Transverse colon (tissue), 4 donors: ENCODE measurements at regions not wholly inside any gene's neighbourhood (a gene's known extent, or its start where the extent isn't known, plus 50 kb on each side); places are given as distances from the start of the nearest gene placed in this dataset.

Experiments used
- DNase-seq: peaks from one replicate; pipeline ENCODE4 v3.0.0-alpha.2; 2019
- H3K27ac ChIP-seq, 4 donors: fragments of 200-600 bp; sonication (generic); 2 replicates each; pipeline ENCODE4 v1.5.1; 2016 to 2018; ENCODE audit warnings: inconsistent platforms in 4 of 4
- H3K27me3 ChIP-seq: fragments of 200-600 bp; sonication (generic); 2 replicates; pipeline ENCODE4 v1.5.1; 2017; ENCODE audit warnings: inconsistent platforms
- H3K36me3 ChIP-seq, 4 donors: fragments of 200-600 bp; sonication (generic); 2 replicates each; pipeline ENCODE4 v1.5.1; 2017 to 2019; ENCODE audit warnings: inconsistent platforms in 4 of 4
- H3K4me1 ChIP-seq, 4 donors: fragments of 200-600 bp; sonication (generic); 2 replicates each; pipeline ENCODE4 v1.5.1; 2017 to 2020; ENCODE audit warnings: inconsistent platforms in 4 of 4
- H3K4me3 ChIP-seq, 4 donors: fragments of 200-600 bp; sonication (generic); 1 replicate in 1 of 4; 2 replicates in 3 of 4; pipeline versions ENCODE4 v1.5.1 to v1.6.1; 2017 to 2019; ENCODE audit warnings: inconsistent platforms in 4 of 4
- H3K9me3 ChIP-seq, 2 donors: fragments of 200-600 bp; sonication (generic); 2 replicates each; pipeline ENCODE4 v1.5.1; 2017 to 2019; ENCODE audit warnings: inconsistent platforms in 2 of 2
- CTCF ChIP-seq, 5 experiments: fragments of 200-600 bp in 3 of 5; fragments of 450-650 bp in 2 of 5; sonication (generic) in 3 of 5; IDR thresholded peaks; 1 replicate in 2 of 5; 2 replicates in 3 of 5; pipeline ENCODE4 v1.5.1; 2016 to 2017; ENCODE audit warnings: antibody characterized with exemption in 5 of 5, inconsistent platforms in 3 of 5, mild to moderate bottlenecking in 2 of 5, moderate library complexity in 1 of 5
- EP300 ChIP-seq: sonication (generic); formaldehyde crosslinking; IDR thresholded peaks from one replicate; pipeline ENCODE4 v1.6.1; 2017; ENCODE audit warnings: antibody characterized with exemption, low read depth
- POLR2A ChIP-seq: fragments of 450-650 bp; IDR thresholded peaks from one replicate; pipeline ENCODE4 v1.6.1; 2016; ENCODE audit warnings: antibody characterized with exemption, mild to moderate bottlenecking, moderate library complexity
- POLR2AphosphoS5 ChIP-seq, 3 donors: sonication (generic); formaldehyde crosslinking; IDR thresholded peaks; one replicate each; pipeline ENCODE4 v1.6.1; 2016; ENCODE audit warnings: antibody characterized with exemption in 3 of 3
- WGBS, 2 donors: methylation state at CpG; one replicate each; pipeline ENCODE4 v1.1.5; 2018; ENCODE audit warnings: low coverage in 1 of 2; 5-methylcytosine and 5-hydroxymethylcytosine counted together
- in situ Hi-C, 4 donors: fragments of 200-750 bp; cut with MboI; loops; one replicate each; pipeline versions ENCODE4 v1.15.0 to v1.15.1; 2017; ENCODE audit warnings: low sequenced_read_pairs in 3 of 4, low pct_ligation_motif_present in 1 of 4, low pct_unique_long_range_greater_than_20kb in 1 of 4
- intact Hi-C: fragments of 100-400 bp; cut with DNase I; formaldehyde crosslinking; loops from one replicate; pipeline ENCODE4 v1.15.1; 2023; ENCODE audit warnings: low total_unique reads
- small RNA-seq, 4 donors: library from RNA; depleted of rRNA; stranded (forward); fragments of <200 nt; gene quantifications; one replicate each; pipeline ENCODE3, GENCODE V24; 2016

- in situ Hi-C loops, result no loop called here
- intact Hi-C loops, result no loop called here
- TF ChIP-seq POLR2A, result no peak
- TF ChIP-seq CTCF (IDR thresholded peaks at IDR 0.05), result no peak
- TF ChIP-seq EP300, result no peak
- TF ChIP-seq POLR2AphosphoS5 (IDR thresholded peaks at IDR 0.05), result no peak
- WGBS, 2 donors, result 64 to 74% methylated on average over 2 to 9 of the region's 9 CpGs
- no peaks in the 10 kb centered on the region for H3K4me1 ChIP-seq
- H3K36me3 ChIP-seq, result no peaks in the 10 kb centered on the region
- DNase-seq, result no peak
- H3K27me3 ChIP-seq, result peaks cover 10% of the 10 kb centered on the region
- no peaks in the 10 kb centered on the region for H3K9me3 ChIP-seq
- H3K4me3 ChIP-seq, result no peak overlapping the region
- H3K27ac ChIP-seq, result no peak overlapping the region
Observed at GRCh38 chr15:77682564-77682963, 49.9 kb upstream of the LINGO1 start.

Small RNA genes lying in the stretch of these regions (small RNA-seq; reads per million reads assigned to genes)
- gene RN7SL214P, result 0 reads per million in 4 donors
